ENCODE measurements at regions not wholly inside any gene's neighbourhood (a gene's known extent, or its start where the extent isn't known, plus 50 kb on each side); places are given as distances from the start of the nearest gene placed in this dataset.

GRCh38 chr3:15959434-15959811 is 161.6 kb upstream of the ANKRD28 start:
- DNase-seq (ENCODE audit: low read depth) = no peak
- TF ChIP-seq CTCF (IDR thresholded peaks at IDR 0.05; ENCODE audit: control insufficient read depth, insufficient read depth, low read depth, low read length, missing control alignments) = no peak
- H3K4me3 ChIP-seq (ENCODE audit: control insufficient read depth, low read depth, low read length) = no peak overlapping the region

GRCh38 chr3:15964605-15965442 is 167.0 kb upstream of the ANKRD28 start:
- H3K4me3 ChIP-seq (ENCODE audit: control insufficient read depth, low read depth, low read length) = peak overlapping the region; percentile 13
- no peak for DNase-seq (ENCODE audit: low read depth)
- TF ChIP-seq CTCF (IDR thresholded peaks at IDR 0.05; ENCODE audit: control insufficient read depth, insufficient read depth, low read depth, low read length, missing control alignments) = no peak

DNA sequence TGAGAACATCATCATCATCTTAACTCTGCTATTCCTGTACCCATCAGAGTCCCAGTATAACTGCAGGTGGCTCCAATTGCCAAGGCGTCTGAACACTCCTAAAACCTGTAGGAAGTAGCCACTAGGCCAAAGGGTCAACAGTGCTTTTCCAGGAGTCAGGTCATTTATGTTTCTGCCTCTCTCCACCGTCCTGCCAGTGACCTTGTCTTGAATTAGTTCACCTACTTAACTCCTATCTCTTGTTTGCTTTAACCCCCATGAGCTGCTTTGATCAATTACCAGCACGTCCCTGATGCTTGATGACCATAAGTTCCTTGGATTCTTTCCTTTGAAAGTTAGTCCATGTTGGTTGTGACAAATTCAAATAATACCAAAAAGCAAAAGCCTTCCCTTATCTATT is 169.8 kb upstream of the ANKRD28 start:
- no peak for DNase-seq (ENCODE audit: low read depth)
- no peak for TF ChIP-seq CTCF (IDR thresholded peaks at IDR 0.05; ENCODE audit: control insufficient read depth, insufficient read depth, low read depth, low read length, missing control alignments)

DNA sequence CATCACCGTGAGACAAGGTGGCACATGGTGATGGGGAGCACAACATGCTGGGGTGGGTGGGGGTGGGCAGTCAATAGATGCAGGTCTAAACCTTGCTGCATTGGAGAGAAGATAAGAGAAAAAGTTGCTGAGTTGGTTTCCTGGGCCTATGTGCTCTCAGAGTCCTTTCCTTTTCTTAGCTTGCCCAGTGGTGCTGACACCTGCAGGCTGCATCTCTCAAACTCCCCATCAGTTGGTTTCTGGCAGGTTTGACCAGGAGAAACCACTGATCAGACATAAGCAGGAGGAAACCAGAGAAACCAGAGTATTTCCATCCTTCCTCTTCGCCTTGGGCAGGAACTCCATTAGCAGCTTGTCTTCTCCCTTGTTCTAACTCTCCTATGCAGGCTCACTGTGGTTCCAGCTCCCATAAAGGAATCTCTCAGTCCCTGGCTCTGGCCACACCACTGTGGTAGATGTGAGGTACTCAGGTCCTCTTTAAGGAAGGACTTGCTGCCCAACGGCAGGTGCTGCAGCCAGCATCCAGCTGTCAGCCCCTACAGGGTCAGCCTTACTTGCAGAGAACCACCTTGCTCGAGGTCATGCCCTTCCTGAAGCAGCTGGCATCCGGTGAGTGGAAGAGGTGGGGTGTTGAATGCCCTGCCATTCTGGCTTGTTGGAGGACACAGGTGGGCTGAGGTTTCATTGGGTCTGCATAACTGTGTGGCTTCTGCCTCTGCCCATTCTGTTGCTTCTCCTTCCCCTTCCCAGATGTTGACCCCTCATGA is 172.3 kb upstream of the ANKRD28 start:
- no peak overlapping the region for H3K4me3 ChIP-seq (ENCODE audit: control insufficient read depth, low read depth, low read length)
- no peak for TF ChIP-seq CTCF (IDR thresholded peaks at IDR 0.05; ENCODE audit: control insufficient read depth, insufficient read depth, low read depth, low read length, missing control alignments)
- DNase-seq (ENCODE audit: low read depth) = no peak

More for the DNA sequence above, 169.8 kb upstream of the ANKRD28 start:
- no peak overlapping the region for H3K4me3 ChIP-seq (ENCODE audit: control insufficient read depth, low read depth, low read length)

DNA sequence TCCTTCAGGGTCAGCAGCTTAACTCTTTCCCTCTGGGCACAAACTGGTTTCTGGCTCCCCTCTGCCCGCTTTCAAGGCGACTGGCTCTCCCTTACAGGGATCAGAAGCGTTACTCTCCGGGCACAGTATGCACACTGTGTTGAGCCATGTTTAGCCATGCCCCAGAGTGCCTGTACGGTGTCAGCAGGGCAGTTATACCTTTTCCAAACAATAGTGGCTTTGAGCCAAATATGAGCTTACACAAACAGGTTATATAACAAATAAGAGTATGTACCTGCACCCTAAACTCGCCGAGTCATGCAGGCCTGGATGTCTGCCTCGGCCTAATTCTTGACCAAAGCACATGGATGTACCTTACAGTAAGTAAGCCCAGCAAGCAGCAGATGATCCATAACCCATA is 175.6 kb upstream of the ANKRD28 start:
- no peak for DNase-seq (ENCODE audit: low read depth)
- no peak overlapping the region for H3K4me3 ChIP-seq (ENCODE audit: control insufficient read depth, low read depth, low read length)
- TF ChIP-seq CTCF (IDR thresholded peaks at IDR 0.05; ENCODE audit: control insufficient read depth, insufficient read depth, low read depth, low read length, missing control alignments) = no peak

DNA sequence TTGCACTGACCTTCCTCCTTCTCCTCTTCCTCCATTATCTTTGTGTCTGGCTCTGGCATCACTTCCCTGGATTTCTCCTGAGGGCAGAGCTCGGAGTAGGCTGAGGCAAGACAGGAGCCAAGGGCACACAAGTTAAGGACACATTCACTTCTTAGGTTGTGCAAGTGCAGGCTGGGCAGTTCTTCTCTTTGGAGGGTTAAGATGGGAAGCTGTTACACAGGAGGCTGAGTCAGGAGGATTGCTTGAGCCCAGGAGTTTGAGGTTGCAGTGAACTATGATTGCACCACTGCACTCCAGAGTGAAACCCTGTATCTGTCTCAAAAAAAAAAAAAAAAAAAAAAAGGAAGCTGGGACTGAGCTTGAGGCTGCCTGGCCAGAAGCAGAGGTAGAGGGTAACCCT is 176.2 kb upstream of the ANKRD28 start:
- DNase-seq (ENCODE audit: low read depth) = no peak
- no peak overlapping the region for H3K4me3 ChIP-seq (ENCODE audit: control insufficient read depth, low read depth, low read length)
- no peak for TF ChIP-seq CTCF (IDR thresholded peaks at IDR 0.05; ENCODE audit: control insufficient read depth, insufficient read depth, low read depth, low read length, missing control alignments)

All from AG09309 (cell line).